Hypothalamus (tissue), 51 donors: ENCODE measurements at regions not wholly inside any gene's neighbourhood (a gene's known extent, or its start where the extent isn't known, plus 50 kb on each side); places are given as distances from the start of the nearest gene placed in this dataset.
A peak's percentile ranks its signal among the peaks of the same experiment; 100 is the strongest.

Experiments
- DNase-seq, 51 donors: peaks; one replicate each; lab custom pipeline; 2025; lab: John Stamatoyannopoulos, UW

GRCh38 chr4:185862340-185862739 is 50.3 kb upstream of the SORBS2 start:
- DNase-seq = no peak

DNA sequence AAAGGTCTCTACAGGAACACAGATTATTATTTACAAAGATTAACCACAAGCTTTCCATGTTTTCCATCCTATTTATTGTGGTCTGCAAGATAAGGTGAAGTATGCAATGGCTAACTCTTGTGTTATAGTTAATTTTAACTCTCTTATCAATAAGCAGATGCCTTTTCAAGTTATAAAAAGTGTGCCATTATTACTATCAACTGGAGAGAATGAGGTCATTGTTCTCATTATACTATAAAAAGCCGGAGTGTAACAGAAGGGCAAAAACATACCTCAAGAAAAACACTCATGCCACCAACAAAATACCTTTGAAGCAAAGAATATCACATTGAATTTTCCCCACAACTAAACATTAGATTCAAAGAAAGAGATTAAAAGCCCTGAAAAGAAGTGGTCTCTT is 52.0 kb upstream of the SORBS2 start:
- no peak for DNase-seq

DNA sequence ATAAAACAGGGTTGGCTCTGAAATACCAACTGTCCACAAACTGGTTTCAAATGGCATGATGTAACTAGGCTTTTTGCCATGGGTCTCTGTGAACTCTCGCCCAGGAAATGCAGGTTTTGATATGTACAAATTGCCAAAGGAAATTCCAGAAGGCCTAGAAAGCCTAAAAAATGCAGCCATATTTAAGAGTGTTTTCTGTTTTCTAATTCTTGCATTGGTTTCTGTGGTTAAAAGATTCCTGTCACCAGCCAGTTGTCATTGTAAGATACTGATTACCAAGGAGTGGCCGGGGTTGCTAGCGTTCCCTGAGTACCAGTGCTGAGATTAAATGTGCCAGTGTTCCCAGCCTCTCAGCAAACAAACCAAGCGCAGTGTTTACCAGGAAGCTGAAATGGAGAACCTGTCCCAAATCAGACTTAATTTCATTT is 53.9 kb upstream of the SORBS2 start:
- no peak for DNase-seq

DNA sequence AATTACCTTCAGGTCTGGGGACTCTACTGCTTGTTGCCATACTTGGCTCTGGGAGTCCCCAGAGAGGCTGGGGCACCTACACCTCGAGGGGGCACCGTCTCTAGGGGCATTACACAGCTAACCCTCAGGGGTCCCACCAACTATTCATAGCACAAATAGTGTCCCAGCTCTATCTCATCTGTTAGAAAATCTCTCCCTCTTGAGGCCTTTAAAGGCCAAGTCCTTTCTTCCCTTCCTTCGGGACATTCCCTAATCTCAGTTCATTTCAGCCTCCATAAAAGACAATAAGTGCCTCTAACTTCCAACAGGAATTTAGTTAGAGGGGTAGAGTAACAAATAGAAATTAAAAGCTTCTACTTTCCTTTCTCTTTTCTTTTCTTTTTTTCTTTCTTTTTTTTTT is 55.8 kb upstream of the SORBS2 start:
- no peak for DNase-seq

- DNase-seq = no peak
Observed at GRCh38 chr4:185868983-185869382, 57.0 kb upstream of the SORBS2 start.

DNA sequence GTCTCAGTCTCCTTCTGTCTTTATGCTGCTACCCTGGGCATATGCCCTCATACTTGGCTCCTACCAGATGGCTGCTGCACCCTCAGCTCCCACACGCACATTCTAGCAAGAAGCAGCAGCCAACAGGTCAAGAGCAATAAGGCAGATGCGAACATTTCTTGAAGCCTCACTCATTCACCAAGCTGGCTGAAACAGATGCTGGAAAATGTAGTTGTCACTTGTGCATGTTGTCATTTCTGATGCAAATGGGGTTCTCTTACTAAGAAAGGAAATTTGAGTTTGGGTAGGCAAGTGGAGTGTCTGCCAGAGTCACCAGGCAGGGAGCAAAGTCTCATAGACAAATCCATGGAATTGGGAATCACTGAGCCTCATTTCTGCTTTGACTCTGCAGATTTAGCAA is 57.4 kb upstream of the SORBS2 start:
- DNase-seq = no peak

DNA sequence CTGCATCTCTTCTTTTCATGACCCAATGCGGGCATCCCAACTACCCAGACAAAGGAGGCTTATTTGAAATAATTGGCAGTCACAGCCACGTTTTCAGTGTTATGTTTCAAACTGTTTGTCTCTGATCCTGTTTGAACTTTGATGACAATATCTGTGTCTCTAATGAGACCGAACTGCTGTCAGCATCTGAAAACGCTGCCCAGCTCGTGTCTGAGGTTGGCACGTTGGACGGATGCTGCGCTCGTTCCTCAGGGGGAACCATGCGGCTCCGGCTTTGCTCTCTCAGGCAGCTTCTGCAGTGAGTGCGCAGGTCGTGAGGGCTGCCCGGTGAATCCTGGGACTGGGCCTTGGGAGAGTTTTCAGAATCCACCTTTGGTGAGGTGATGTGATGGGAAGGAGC is 58.4 kb upstream of the SORBS2 start:
- peak in 2 of 51 donors; percentile 5 to 7 for DNase-seq

GRCh38 chr4:185872747-185873380 is 60.9 kb upstream of the SORBS2 start:
- DNase-seq = no peak

- no peak for DNase-seq
Observed at GRCh38 chr4:185874516-185875230, 62.7 kb upstream of the SORBS2 start.

GRCh38 chr4:185875316-185875907 is 63.4 kb upstream of the SORBS2 start:
- DNase-seq = no peak

DNA sequence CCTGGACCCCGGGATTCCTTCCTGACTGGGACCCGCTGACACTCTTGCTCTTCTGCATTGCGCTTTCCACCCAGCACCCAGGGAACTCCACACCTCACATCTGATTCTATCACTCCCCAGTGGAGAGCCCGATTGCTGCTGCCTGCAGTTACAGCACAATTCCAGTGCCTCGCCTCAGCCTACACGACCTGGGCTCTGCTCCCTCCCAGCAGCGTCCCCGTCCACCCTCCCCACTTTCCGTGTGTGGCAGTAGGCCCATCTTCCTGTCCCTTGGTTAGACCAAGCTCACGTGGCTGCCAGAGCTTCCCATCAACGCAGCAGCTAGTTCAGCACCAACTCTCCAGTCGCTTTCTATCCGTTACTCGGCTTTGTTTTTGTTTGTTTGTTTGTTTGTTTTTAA is 66.6 kb upstream of the SORBS2 start:
- no peak for DNase-seq

DNA sequence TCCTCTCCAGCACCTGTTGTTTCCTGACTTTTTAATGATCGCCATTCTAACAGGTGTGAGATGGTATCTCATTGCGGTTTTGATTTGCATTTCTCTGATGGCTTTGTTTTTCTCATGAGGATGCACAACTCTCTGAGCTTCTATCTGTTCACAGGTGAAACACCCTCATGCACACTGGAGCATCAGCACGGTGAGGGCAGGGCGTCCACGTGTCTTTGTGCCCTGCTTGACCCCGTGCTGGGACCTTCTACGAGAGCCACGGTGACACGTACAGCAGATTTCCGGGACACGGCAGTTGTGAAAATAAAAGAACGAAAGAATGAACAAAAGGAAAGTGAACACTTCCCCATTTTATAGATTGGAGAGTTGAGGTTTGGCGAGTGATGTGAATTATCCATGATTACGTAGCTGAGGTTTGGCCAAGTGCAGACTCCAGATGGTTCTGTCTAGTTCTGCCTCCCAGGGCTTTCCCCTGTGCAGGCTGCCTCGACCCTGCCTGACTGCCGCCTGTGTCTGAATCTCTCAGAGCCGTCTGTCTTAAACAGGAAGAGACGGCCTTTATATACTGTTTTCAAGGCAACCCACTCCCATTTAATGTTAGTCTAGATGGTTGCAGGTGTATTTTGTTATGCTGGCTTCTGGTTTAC is 67.8 kb upstream of the SORBS2 start:
- no peak for DNase-seq

GRCh38 chr4:185880571-185880970 is 68.6 kb upstream of the SORBS2 start:
- no peak for DNase-seq

DNA sequence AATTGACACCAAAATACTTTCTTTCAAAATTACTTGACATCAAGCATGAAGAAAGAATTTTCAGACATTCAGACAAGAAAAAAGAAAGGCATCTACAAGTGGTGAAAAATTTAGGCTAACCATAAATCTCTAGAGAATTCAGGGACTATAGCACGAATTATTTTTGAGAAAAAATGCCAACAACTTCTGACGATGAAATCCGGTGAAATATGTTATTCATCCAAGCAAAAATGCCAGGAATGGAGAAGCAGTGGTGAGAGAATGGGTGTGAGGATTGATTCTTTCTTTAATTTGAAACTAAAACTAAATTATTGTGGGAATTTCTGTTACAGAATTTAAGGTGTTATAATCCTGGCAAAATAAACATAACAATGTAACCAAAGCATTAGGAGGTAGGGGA is 69.4 kb upstream of the SORBS2 start:
- DNase-seq = no peak

- DNase-seq = no peak
Observed at GRCh38 chr4:185883591-185883990, 71.6 kb upstream of the SORBS2 start.

DNA sequence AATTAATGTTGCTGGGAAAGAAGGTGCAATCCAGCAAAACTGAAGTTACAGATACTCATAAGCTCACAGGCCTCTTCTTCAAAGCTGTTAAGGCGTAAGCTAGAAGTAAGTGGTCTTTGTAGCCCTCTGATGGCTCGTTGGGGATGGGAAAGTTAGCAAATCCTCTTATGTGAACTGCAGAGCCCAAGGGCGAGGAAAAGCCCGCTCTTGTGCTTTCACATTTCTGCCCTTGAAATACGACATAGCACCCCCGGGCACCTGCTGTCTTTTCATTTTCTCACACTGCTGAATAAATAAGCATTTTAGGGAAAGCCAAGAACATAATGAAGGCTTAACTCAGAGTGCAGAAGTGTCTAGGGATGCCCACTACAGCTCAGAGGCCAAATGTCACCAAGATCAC is 73.1 kb upstream of the SORBS2 start:
- DNase-seq = no peak

DNA sequence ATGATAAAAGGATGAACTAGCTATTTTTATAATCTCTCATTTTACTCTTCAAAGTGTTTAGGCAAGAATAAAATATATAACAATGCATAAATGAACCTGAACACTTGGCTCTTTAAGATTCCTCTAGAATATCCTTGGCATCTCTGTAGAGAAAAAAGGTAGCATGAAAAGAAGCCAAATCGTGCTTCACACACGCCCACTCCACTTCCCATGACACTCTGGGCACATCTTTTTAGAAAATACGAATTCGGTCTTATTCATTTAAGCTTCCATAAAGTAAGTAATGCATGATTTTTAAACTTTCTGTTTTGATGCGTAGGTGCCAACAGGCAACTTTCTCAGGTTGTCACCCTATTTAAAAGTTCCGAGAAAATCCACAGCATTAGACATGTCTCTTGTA is 73.6 kb upstream of the SORBS2 start:
- DNase-seq = peak in 2 of 51 donors; percentile 10 to 17

GRCh38 chr4:185886832-185887524 is 75.0 kb upstream of the SORBS2 start:
- DNase-seq = peak in 2 of 51 donors; percentile 1 to 3

- DNase-seq = no peak
Observed at GRCh38 chr4:185888676-185889075, 76.7 kb upstream of the SORBS2 start.

DNA sequence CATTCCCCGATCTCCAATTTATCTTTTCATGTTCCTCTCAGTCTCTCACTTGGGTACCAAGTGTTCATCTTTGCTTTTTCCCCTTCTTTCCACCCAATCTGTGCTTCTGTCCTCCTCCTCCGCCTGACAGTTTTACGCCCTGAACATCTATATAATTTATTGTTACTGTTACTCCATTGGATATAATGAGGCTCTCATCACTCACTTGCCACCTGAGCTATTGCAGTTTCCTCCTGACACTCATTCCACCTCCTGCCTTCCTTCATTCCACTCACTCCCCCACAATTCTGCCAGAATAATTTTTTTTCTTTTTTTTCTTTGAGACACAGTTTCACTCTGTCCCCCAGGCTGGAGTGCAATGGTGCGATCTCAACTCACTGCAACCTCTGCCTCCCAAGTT is 77.6 kb upstream of the SORBS2 start:
- DNase-seq = no peak

- DNase-seq = no peak
Observed at GRCh38 chr4:185890196-185890595, 78.2 kb upstream of the SORBS2 start.
